Femur (tissue), 1 donor: ENCODE measurements at regions not wholly inside any gene's neighbourhood (a gene's known extent, or its start where the extent isn't known, plus 50 kb on each side); places are given as distances from the start of the nearest gene placed in this dataset.
"Not testable (repeated sequence)": the region's sequence is repeated elsewhere in the genome, so short reads cannot be mapped to it uniquely, and the experiment has no call there.

Experiments
- DNase-seq: peaks from one replicate; pipeline ENCODE4 v3.0.0-alpha.2; 2017

DNA sequence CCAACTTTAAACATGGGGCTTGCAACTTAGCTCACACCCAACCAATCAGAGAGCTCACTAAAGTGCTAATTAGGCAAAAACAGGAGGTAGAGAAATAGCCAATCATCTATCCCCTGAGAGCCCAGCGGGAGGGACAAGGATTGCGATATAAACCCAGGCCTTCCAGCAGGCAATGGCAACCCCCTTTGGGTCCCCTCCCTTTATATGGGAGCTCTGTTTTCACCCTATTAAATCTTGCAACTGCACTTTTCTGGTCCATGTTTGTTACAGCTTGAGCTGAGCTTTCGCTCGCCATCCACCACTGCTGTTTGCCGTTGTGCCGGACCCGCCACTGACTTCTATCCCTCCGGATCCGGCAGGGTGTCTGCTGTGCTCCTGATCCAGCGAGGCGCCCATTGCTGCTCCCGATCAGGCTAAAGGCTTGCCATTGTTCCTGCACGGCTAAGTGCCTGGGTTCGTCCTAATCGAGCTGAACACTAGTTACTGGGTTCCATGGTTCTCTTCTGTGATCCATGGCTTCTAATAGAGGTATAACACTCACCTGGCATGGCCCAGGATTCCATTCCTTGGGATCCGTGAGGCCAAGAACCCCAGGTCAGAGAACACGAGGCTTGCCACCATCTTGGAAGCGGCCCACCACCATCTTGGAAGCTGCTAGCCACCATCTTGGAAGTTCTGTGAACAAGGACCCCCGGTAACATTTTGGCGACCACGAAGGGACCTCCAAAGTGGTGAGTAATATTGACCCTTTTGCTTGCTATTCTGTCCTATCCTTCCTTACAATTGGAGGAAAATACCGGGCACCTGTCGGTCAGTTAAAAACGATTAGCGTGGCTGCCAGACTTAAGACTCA, 161.3 kb upstream of the GCFC2 start:
- not testable (repeated sequence) for DNase-seq

DNA sequence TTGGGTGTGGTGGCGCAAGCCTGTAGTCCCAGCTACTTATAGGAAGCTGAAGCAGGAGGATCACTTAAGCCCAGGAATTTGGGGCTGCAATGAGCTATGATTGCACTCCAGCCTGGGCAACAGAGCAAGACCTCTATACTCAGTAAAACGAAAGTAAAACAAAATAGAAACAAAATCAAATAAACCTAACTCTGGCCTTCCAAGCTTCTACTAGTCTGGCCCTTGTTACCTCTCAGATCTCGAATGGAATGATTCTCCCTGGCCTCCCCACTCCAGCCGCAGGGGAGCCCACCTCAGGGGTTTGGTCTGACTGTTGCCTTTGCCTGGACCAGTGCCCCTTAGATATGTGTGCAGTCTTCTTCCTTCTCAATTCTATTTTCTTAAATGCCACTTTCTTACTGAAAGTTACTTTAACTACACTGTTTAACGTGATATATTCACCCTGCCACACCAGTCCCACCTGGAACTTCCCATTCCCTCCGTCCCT, 160.0 kb upstream of the GCFC2 start:
- no peak for DNase-seq

- no peak for DNase-seq
Observed at GRCh38 chr2:75870133-75870532, 159.4 kb upstream of the GCFC2 start.

- DNase-seq: no peak
Observed at GRCh38 chr2:75865702-75866101, 155.0 kb upstream of the GCFC2 start.

- DNase-seq: no peak
Observed at GRCh38 chr2:75865083-75865482, 154.4 kb upstream of the GCFC2 start.

- DNase-seq: no peak
Observed at GRCh38 chr2:75862547-75862946, 151.8 kb upstream of the GCFC2 start.

GRCh38 chr2:75853436-75853835, 142.7 kb upstream of the GCFC2 start:
- no peak for DNase-seq

- DNase-seq: no peak
Observed at GRCh38 chr2:75852639-75853038, 141.9 kb upstream of the GCFC2 start.

DNA sequence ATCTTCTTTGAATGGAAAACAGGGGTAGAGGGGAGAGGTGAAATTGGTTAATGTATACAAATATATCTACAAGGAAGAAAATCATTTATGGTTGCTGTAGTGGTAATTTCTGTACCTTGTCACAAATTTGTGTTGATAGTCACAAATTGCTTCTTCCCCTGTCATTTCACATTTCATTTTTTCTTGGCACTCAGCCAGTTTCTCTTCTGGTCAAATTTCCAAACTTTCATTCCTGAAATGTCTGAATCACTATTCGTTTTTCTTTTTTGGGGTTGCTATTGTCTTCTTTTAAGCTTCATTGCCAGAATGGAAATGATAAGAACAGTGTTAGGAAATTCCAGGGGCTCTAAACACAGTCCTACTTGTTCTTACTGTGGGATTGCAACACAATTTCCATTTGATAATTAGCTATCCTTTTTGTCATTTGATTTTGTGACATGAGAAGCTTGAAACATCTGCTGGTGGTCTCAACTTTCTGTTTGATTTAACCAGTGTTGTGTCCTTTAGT, 136.0 kb upstream of the GCFC2 start:
- DNase-seq: no peak

DNA sequence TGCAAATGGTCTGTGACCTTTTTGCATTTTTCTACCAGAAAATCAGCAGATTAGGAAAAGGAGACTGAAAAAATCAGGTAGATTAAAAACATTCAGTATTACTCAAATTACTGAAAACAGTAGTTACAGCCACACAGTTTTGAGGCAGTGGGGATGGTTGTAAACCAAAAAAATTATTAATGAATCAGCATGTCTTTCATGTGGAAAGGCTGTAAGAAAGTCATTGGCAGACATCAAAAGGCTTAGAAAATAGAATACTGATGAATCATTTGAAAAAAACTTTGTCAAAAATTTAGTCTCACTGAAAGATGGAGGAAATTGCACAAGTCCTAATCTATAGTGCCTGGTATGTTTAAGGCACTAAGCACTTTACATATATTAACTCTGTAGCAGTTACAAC, 133.9 kb upstream of the GCFC2 start:
- no peak for DNase-seq

DNA sequence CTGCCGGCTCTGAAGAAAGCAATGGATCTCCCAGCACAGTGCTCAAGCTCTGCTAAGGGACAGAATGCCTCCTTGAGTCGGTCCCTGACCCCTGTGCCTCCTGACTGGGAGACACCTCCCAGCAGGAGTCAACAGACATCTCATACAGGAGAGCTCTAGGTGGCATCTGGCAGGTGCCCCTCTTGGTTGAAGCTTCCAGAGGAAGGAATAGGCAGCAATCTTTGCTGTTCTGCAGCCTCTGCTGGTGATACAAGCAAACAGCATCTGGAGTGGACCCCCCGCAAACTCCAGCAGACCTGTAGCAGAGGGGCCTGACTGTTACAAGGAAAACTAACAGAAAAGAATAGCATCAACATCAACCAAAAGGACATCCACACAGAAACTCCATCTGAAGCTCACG, 123.9 kb upstream of the GCFC2 start:
- DNase-seq: not testable (repeated sequence)

GRCh38 chr2:75833386-75833785, 122.7 kb upstream of the GCFC2 start:
- no peak for DNase-seq

DNA sequence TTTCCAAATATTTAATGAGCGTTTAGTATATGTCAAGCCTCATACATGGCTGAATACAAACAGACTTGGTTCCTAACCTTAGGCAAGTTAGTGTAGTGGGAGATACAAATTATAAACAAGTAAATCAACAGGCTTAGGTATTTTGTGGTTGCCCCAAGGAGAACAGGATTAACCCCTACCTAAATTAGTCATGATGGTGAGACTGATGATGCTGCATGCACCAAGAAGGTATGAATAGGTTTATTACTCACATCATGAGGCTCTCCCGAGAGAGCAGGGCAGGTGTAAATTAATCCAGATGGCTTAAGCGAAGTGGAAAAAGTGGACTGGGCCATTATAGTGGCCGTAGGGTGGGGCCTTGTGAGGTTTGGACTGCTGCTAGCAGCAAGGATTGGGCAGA, 118.1 kb upstream of the GCFC2 start:
- no peak for DNase-seq

DNA sequence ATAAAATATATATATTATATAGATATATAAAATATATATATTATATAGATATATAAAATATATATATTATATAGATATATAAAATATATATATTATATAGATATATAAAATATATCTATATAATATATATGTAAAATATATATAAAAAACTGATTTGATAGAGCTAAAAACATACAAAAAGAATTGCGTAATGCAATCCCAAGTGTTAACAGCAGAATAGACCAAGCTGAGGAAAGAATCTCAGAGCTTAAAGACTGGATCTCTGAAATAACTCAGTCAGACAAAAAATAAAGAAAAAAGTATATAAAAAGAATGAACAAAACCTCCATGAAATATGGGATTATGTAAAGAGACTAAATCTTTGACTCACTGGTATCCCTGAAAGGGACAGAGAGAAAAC, 112.8 kb upstream of the GCFC2 start:
- not testable (repeated sequence) for DNase-seq

GRCh38 chr2:75822336-75822735, 111.6 kb upstream of the GCFC2 start:
- DNase-seq: no peak

DNA sequence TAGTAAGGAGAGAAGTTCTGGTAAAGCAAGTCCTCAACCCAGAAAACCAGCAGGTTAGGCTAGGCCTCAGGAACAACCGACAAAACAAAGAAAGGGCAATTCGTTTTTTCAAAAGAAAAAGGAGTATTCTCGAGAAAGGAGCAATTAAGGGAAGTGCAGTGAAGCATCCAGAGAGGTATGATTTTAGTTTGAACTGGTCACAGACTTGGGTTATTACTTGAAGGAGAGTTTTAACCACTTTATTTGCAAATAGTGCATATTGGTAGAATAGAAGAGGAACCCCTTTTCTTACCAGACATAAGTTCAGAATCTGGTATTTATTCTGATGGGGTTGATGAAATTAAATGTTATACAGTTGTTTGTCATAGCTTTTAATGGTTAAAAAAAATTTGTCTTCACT, 110.0 kb upstream of the GCFC2 start:
- no peak for DNase-seq

- no peak for DNase-seq
Observed at GRCh38 chr2:75810611-75811330, 100.1 kb upstream of the GCFC2 start.

GRCh38 chr2:75808793-75809535, 98.2 kb upstream of the GCFC2 start:
- DNase-seq: no peak

- no peak for DNase-seq
Observed at GRCh38 chr2:75807992-75808391, 97.3 kb upstream of the GCFC2 start.

DNA sequence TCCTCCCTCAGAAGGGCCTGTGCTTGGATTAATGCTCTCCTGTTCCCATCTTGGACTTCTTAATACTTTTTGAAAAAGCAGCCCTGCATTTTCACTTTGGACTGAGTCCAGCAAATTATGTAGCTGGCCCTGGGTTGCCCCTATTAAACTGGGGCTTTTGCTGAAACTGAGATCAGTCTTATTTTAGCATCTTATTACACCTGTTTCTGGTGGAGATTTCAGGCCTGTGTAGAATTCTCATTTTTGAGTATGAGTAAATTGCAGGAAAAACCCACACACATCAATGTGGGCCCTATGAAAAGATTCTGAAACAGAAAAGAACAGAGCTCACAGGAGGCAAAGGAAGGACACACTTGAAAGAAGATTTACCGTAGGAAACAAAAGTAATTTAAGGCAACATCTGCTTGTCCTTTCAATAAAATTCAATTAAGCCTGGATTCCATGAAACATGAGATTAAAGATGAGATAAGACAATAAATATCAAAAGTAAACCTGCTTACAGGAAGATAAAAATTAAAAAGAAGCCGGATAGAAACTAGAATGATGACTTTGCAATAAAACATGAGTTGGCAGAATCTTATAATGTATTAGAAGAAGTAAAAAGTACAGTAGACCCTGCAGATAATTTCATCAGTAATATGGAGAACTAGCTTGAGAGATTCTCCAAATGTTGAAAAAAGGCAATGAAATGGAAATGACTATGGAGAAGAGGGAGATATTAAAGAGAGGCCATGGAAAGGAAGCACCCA, 90.7 kb upstream of the GCFC2 start:
- no peak for DNase-seq

GRCh38 chr2:75800456-75800855, 89.7 kb upstream of the GCFC2 start:
- DNase-seq: no peak

DNA sequence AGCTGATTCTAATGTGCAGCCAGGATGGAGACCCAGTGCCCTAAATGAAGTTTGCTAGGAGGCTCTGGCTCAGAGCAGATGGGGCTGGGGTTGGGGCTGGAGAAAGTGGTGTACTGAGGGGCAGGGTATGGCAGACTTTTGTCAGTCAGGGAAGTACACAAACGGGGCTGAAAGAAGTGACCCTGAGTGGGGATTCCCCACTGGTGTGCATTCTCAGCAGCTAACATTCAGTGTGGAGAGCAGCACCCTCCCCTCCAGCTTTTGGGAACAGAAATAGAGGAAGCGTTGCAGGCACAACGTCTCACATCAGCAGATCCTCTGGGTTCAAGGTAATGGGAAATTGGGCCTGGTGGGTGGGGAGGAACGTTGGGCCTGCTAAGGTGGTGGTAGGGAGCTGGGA, 89.1 kb upstream of the GCFC2 start:
- DNase-seq: no peak

DNA sequence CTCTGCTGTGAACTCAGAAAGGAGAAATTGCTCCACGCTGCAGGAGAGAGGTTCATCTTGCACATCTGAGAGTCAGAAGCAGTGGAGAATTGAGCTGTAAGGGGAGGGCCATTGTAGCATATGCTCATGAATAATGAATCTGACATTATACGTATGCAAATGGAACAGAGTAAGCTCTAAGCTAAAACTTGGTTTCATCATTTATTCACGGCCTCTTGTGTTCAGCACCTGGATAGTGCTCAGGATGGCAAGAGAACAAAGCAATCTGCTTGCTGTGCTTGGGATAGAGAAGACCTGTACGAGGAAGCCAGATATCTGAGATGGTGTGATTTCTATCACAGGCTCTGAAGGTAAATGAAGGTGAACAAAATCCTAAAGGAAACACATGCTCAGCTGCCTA, 87.9 kb upstream of the GCFC2 start:
- DNase-seq: no peak
